ENCODE measurements at regions not wholly inside any gene's neighbourhood (a gene's known extent, or its start where the extent isn't known, plus 50 kb on each side); places are given as distances from the start of the nearest gene placed in this dataset.

- ATAC-seq: no peak
- DNase-seq: no peak
- intact Hi-C loops (cut with DNase I, micrococcal nuclease): no loop called here
Observed at GRCh38 chr3:72219752-72220151, 434.8 kb upstream of the PROK2 start.

GRCh38 chr3:72217570-72217969 is 432.6 kb upstream of the PROK2 start:
- ATAC-seq (no peak), DNase-seq (no peak)
- intact Hi-C loops (cut with DNase I, micrococcal nuclease): no loop called here

GRCh38 chr3:72214066-72214951 is 429.4 kb upstream of the PROK2 start:
- DNase-seq: no peak
- ATAC-seq: no peak
- intact Hi-C loops (cut with DNase I, micrococcal nuclease): no loop called here

- DNase-seq (no peak), ATAC-seq (no peak)
- intact Hi-C loops (cut with DNase I, micrococcal nuclease): no loop called here
Observed at GRCh38 chr3:72213296-72214065, 428.5 kb upstream of the PROK2 start.

- DNase-seq (no peak), ATAC-seq (no peak)
- intact Hi-C loops (cut with DNase I, micrococcal nuclease): no loop called here
Observed at GRCh38 chr3:72212396-72212795, 427.4 kb upstream of the PROK2 start.

GRCh38 chr3:72210261-72210660 is 425.3 kb upstream of the PROK2 start:
- DNase-seq: no peak
- ATAC-seq: no peak
- intact Hi-C loops (cut with DNase I, micrococcal nuclease): no loop called here

- DNase-seq: no peak
- intact Hi-C loops (cut with DNase I, micrococcal nuclease): no loop called here
- ATAC-seq: no peak
Observed at GRCh38 chr3:72205297-72205826, 420.4 kb upstream of the PROK2 start.

GRCh38 chr3:72204452-72204851 is 419.5 kb upstream of the PROK2 start:
- intact Hi-C loops (cut with DNase I, micrococcal nuclease): no loop called here
- no peak for ATAC-seq
- DNase-seq: no peak

- intact Hi-C loops (cut with DNase I, micrococcal nuclease): no loop called here
- no peak for DNase-seq
- no peak for ATAC-seq
Observed at GRCh38 chr3:72203613-72204349, 418.8 kb upstream of the PROK2 start.

GRCh38 chr3:72203105-72203504 is 418.2 kb upstream of the PROK2 start:
- DNase-seq: no peak
- intact Hi-C loops (cut with DNase I, micrococcal nuclease): no loop called here
- ATAC-seq: no peak

- ATAC-seq (no peak), DNase-seq (no peak)
- intact Hi-C loops (cut with DNase I, micrococcal nuclease): no loop called here
Observed at GRCh38 chr3:72200332-72200731, 415.4 kb upstream of the PROK2 start.

- intact Hi-C loops (cut with DNase I, micrococcal nuclease): no loop called here
- ATAC-seq: no peak
- no peak for DNase-seq
Observed at GRCh38 chr3:72199530-72199929, 414.6 kb upstream of the PROK2 start.

GRCh38 chr3:72196377-72196929 is 411.5 kb upstream of the PROK2 start:
- intact Hi-C loops (cut with DNase I, micrococcal nuclease): no loop called here
- DNase-seq (no peak), ATAC-seq (no peak)

- DNase-seq (no peak), ATAC-seq (no peak)
- intact Hi-C loops (cut with DNase I, micrococcal nuclease): no loop called here
Observed at GRCh38 chr3:72195895-72196294, 410.9 kb upstream of the PROK2 start.

GRCh38 chr3:72194458-72194857 is 409.5 kb upstream of the PROK2 start:
- intact Hi-C loops (cut with DNase I, micrococcal nuclease): no loop called here
- DNase-seq (no peak), ATAC-seq (no peak)

GRCh38 chr3:72193771-72194430 is 409.0 kb upstream of the PROK2 start:
- intact Hi-C loops (cut with DNase I, micrococcal nuclease): no loop called here
- DNase-seq (no peak), ATAC-seq (no peak)

- intact Hi-C loops (cut with DNase I, micrococcal nuclease): no loop called here
- ATAC-seq (no peak), DNase-seq (no peak)
Observed at GRCh38 chr3:72192572-72192971, 407.6 kb upstream of the PROK2 start.

GRCh38 chr3:72191209-72191960 is 406.4 kb upstream of the PROK2 start:
- no peak for DNase-seq
- no peak for ATAC-seq
- intact Hi-C loops (cut with DNase I, micrococcal nuclease): no loop called here

Data from left colon (tissue), 2 donors.